HEK293 (cell line): ENCODE measurements at regions not wholly inside any gene's neighbourhood (a gene's known extent, or its start where the extent isn't known, plus 50 kb on each side); places are given as distances from the start of the nearest gene placed in this dataset.

Experiments
- CTCF ChIA-PET: fragments of 350-600 bp; formaldehyde crosslinking; extraction: SDS; loops from one replicate; lab custom pipeline; 2021; ENCODE audit warnings: antibody characterized with exemption; lab: Yijun Ruan, JAX
- POLR2A ChIA-PET: fragments of 300-600 bp; formaldehyde crosslinking; extraction: SDS; loops from one replicate; lab custom pipeline; 2020; ENCODE audit warnings: antibody characterized with exemption, inconsistent platforms; lab: Yijun Ruan, JAX
- H3K27ac ChIP-seq: fragments of 200-500 bp; sonication (Bioruptor generic); 2 replicates; pipeline ENCODE4 v1.5.1; 2014; ENCODE audit warnings: low read depth, low read length, control low read depth, inconsistent platforms; ENCODE audit errors: extremely low read depth
- H3K36me3 ChIP-seq, 2 experiments: fragments of 200-500 bp in 1 of 2; sonication (Bioruptor generic) in 1 of 2; 1 replicate in 1 of 2; 2 replicates in 1 of 2; pipeline ENCODE4 v1.5.1; 2014 to 2017; ENCODE audit warnings: inconsistent platforms in 2 of 2, low read length in 2 of 2; ENCODE audit not compliant: control insufficient read depth in 2 of 2, insufficient read depth in 1 of 2
- H3K4me1 ChIP-seq: fragments of 200-500 bp; sonication (Bioruptor generic); 2 replicates; pipeline ENCODE4 v1.5.1; 2014; ENCODE audit warnings: mild to moderate bottlenecking, low read length, inconsistent platforms; ENCODE audit not compliant: control insufficient read depth, insufficient read depth
- H3K4me3 ChIP-seq: 2 replicates; pipeline ENCODE4 v1.5.1; 2011; ENCODE audit warnings: low read depth, mild to moderate bottlenecking, control low read depth, low read length, moderate library complexity
- H3K9me3 ChIP-seq: fragments of 200-500 bp; sonication (Bioruptor generic); 2 replicates; pipeline ENCODE4 v1.5.1; 2014; ENCODE audit warnings: low read depth, low read length, inconsistent platforms; ENCODE audit not compliant: control insufficient read depth, insufficient read depth
- BCL11A ChIP-seq: fragments of 450-650 bp; formaldehyde crosslinking; IDR thresholded peaks from 2 replicates; pipeline ENCODE4 v1.5.1; 2016; ENCODE audit warnings: low read depth, missing biosample characterization, missing genetic modification characterization
- ELK4 ChIP-seq: IDR thresholded peaks from 2 replicates; pipeline ENCODE4 v1.6.1; 2011; ENCODE audit warnings: mild to moderate bottlenecking, low read depth, low read length, borderline replicate concordance
- PRDM2 ChIP-seq: fragments of 450-650 bp; formaldehyde crosslinking; IDR thresholded peaks from 2 replicates; pipeline ENCODE4 v1.5.1; 2016; ENCODE audit warnings: missing biosample characterization, missing genetic modification characterization, borderline replicate concordance
- ZNF175 ChIP-seq: fragments of 450-650 bp; formaldehyde crosslinking; IDR thresholded peaks from 2 replicates; pipeline ENCODE4 v1.5.1; 2016; ENCODE audit warnings: missing biosample characterization, missing genetic modification characterization
- ZNF19 ChIP-seq: fragments of 450-650 bp; formaldehyde crosslinking; IDR thresholded peaks from 2 replicates; pipeline ENCODE4; 2016; ENCODE audit warnings: missing biosample characterization, missing genetic modification characterization, low read depth
- ZNF202 ChIP-seq: fragments of 450-650 bp; formaldehyde crosslinking; IDR thresholded peaks from 2 replicates; pipeline ENCODE4 v1.5.1; 2016; ENCODE audit warnings: missing biosample characterization, missing genetic modification characterization, borderline replicate concordance
- ZNF23 ChIP-seq: fragments of 450-650 bp; formaldehyde crosslinking; IDR thresholded peaks from 2 replicates; pipeline ENCODE4 v1.5.1; 2016; ENCODE audit warnings: missing biosample characterization, missing genetic modification characterization, borderline replicate concordance
- ZNF311 ChIP-seq: fragments of 450-650 bp; formaldehyde crosslinking; IDR thresholded peaks from 2 replicates; pipeline ENCODE4 v1.5.1; 2017; ENCODE audit warnings: missing biosample characterization, missing genetic modification characterization, borderline replicate concordance
- ZNF341 ChIP-seq: fragments of 450-650 bp; formaldehyde crosslinking; IDR thresholded peaks from 2 replicates; pipeline ENCODE4; 2016; ENCODE audit warnings: low read depth, missing biosample characterization, missing genetic modification characterization
- ZNF433 ChIP-seq: fragments of 450-650 bp; formaldehyde crosslinking; IDR thresholded peaks from 2 replicates; pipeline ENCODE4 v1.5.1; 2016; ENCODE audit warnings: missing biosample characterization, missing genetic modification characterization, low read depth
- ZNF488 ChIP-seq: fragments of 450-650 bp; formaldehyde crosslinking; IDR thresholded peaks from 2 replicates; pipeline ENCODE4 v1.5.1; 2016; ENCODE audit warnings: missing biosample characterization, missing genetic modification characterization
- ZNF514 ChIP-seq: fragments of 450-650 bp; formaldehyde crosslinking; IDR thresholded peaks from 2 replicates; pipeline ENCODE4 v1.5.1; 2016; ENCODE audit warnings: missing biosample characterization, missing genetic modification characterization
- ZNF549 ChIP-seq: fragments of 450-650 bp; IDR thresholded peaks from 2 replicates; pipeline ENCODE4 v1.5.1; 2018; ENCODE audit warnings: missing biosample characterization, missing genetic modification characterization, mild to moderate bottlenecking, inconsistent platforms, moderate library complexity
- ZNF639 ChIP-seq: fragments of 450-650 bp; formaldehyde crosslinking; IDR thresholded peaks from 2 replicates; pipeline ENCODE4 v1.5.1; 2016; ENCODE audit warnings: missing biosample characterization, missing genetic modification characterization
- ZNF704 ChIP-seq: fragments of 450-650 bp; formaldehyde crosslinking; IDR thresholded peaks from 2 replicates; pipeline ENCODE4 v1.5.1; 2016; ENCODE audit warnings: missing biosample characterization, missing genetic modification characterization
- ZSCAN16 ChIP-seq: fragments of 450-650 bp; formaldehyde crosslinking; IDR thresholded peaks from 2 replicates; pipeline ENCODE4 v1.5.1; 2016; ENCODE audit warnings: missing biosample characterization, missing genetic modification characterization
- TF ChIP-seq, protein P1 (sequence below): fragments of 450-650 bp; formaldehyde crosslinking; IDR thresholded peaks from 2 replicates; pipeline ENCODE4 v1.5.1; 2017; ENCODE audit warnings: missing biosample characterization, missing genetic modification characterization
- TF ChIP-seq, protein P2 (sequence below): fragments of 450-650 bp; formaldehyde crosslinking; conservative IDR thresholded peaks from 2 replicates; pipeline ENCODE4 v1.5.1; 2016; ENCODE audit warnings: low read depth, missing biosample characterization, missing genetic modification characterization

GRCh38 chr10:3430501-3430900 lies 257.9 kb upstream of the PITRM1 start:
- no peak overlapping the region for H3K4me3 ChIP-seq
- TF ChIP-seq ZNF704 (tag by site-specific recombination), result no peak
- no peak for TF ChIP-seq ZNF514 (tag by site-specific recombination)
- TF ChIP-seq BCL11A, result no peak
- TF ChIP-seq ZNF311, result no peak
- TF ChIP-seq ZNF639, result no peak
- TF ChIP-seq ZNF341 (tag by site-specific recombination), result no peak
- POLR2A ChIA-PET, result no interaction called here
- no peaks in the 10 kb centered on the region for H3K4me1 ChIP-seq
- H3K36me3 ChIP-seq, result no peaks in the 10 kb centered on the region
- CTCF ChIA-PET, result no interaction called here
- H3K27ac ChIP-seq, result no peak overlapping the region
- no peaks in the 10 kb centered on the region for H3K9me3 ChIP-seq

- H3K9me3 ChIP-seq, result no peaks in the 10 kb centered on the region
- H3K4me1 ChIP-seq, result no peaks in the 10 kb centered on the region
- ChIA-PET POLR2A (no interaction called here), CTCF (no interaction called here)
- no peak overlapping the region for H3K4me3 ChIP-seq
- H3K27ac ChIP-seq, result no peak overlapping the region
- H3K36me3 ChIP-seq, result no peaks in the 10 kb centered on the region
- TF ChIP-seq PRDM2 (tag by site-specific recombination) (no peak), ZSCAN16 (tag by site-specific recombination) (no peak), ELK4 (no peak), ZNF202 (tag by site-specific recombination) (no peak), ZNF488 (tag by site-specific recombination) (no peak), ZNF175 (tag by site-specific recombination) (no peak), ZNF433 (tag by site-specific recombination) (no peak), ZNF341 (tag by site-specific recombination) (no peak), ZNF23 (tag by site-specific recombination) (no peak), ZNF549 (tag by site-specific recombination) (no peak), ZNF19 (tag by site-specific recombination) (no peak)
- TF ChIP-seq, protein P1, sequence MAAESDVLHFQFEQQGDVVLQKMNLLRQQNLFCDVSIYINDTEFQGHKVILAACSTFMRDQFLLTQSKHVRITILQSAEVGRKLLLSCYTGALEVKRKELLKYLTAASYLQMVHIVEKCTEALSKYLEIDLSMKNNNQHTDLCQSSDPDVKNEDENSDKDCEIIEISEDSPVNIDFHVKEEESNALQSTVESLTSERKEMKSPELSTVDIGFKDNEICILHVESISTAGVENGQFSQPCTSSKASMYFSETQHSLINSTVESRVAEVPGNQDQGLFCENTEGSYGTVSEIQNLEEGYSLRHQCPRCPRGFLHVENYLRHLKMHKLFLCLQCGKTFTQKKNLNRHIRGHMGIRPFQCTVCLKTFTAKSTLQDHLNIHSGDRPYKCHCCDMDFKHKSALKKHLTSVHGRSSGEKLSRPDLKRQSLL (tag by site-specific recombination), result no peak
- TF ChIP-seq, protein P2, sequence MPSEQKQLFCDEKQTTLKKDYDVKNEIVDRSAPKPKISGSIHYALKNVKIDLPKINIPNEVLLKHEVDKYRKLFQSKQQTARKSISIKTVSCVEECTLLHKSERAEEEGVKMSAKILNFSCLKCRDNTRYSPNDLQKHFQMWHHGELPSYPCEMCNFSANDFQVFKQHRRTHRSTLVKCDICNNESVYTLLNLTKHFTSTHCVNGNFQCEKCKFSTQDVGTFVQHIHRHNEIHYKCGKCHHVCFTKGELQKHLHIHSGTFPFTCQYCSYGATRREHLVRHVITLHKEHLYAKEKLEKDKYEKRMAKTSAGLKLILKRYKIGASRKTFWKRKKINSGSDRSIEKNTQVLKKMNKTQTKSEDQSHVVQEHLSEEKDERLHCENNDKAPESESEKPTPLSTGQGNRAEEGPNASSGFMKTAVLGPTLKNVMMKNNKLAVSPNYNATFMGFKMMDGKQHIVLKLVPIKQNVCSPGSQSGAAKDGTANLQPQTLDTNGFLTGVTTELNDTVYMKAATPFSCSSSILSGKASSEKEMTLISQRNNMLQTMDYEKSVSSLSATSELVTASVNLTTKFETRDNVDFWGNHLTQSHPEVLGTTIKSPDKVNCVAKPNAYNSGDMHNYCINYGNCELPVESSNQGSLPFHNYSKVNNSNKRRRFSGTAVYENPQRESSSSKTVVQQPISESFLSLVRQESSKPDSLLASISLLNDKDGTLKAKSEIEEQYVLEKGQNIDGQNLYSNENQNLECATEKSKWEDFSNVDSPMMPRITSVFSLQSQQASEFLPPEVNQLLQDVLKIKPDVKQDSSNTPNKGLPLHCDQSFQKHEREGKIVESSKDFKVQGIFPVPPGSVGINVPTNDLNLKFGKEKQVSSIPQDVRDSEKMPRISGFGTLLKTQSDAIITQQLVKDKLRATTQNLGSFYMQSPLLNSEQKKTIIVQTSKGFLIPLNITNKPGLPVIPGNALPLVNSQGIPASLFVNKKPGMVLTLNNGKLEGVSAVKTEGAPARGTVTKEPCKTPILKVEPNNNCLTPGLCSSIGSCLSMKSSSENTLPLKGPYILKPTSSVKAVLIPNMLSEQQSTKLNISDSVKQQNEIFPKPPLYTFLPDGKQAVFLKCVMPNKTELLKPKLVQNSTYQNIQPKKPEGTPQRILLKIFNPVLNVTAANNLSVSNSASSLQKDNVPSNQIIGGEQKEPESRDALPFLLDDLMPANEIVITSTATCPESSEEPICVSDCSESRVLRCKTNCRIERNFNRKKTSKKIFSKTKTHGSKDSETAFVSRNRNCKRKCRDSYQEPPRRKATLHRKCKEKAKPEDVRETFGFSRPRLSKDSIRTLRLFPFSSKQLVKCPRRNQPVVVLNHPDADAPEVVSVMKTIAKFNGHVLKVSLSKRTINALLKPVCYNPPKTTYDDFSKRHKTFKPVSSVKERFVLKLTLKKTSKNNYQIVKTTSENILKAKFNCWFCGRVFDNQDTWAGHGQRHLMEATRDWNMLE (tag by site-specific recombination), result no peak
These were observed 257.1 kb upstream of the PITRM1 start for GRCh38 chr10:3429676-3430075.
